ENCODE measurements at regions not wholly inside any gene's neighbourhood (a gene's known extent, or its start where the extent isn't known, plus 50 kb on each side); places are given as distances from the start of the nearest gene placed in this dataset.

GRCh38 chr5:96065685-96066385 is 104.2 kb upstream of the ELL2 start:
- no peaks in the 10 kb centered on the region for H3K9me3 ChIP-seq (replicated peaks in 1 of 2; ENCODE audit: control insufficient read depth in 1 of 2, insufficient read depth in 1 of 2, low read length in 2 of 2)
- no peaks in the 10 kb centered on the region for H3K36me3 ChIP-seq (replicated peaks in 1 of 2; ENCODE audit: control insufficient read depth in 1 of 2, insufficient read depth in 2 of 2, low read length in 2 of 2)
- no peak overlapping the region for H2AFZ ChIP-seq (ENCODE audit: insufficient read depth, low read depth, low read length, poor library complexity, severe bottlenecking)
- Mint-ChIP-seq H3K27ac (no peak overlapping the region), H3K9me3 (peaks cover 0 to 3% (median 2%) of the 10 kb centered on the region in 7 donors), H3K27me3 (ENCODE audit: low read depth in 3 of 3) (peaks cover 0 to 2% (median 0%) of the 10 kb centered on the region in 3 donors), H3K36me3 (no peaks in the 10 kb centered on the region), H3K4me3 (no peak overlapping the region), H3K4me1 (peaks cover 28% of the 10 kb centered on the region)
- no peaks in the 10 kb centered on the region for H3K27me3 ChIP-seq (ENCODE audit: control insufficient read depth in 2 of 2, insufficient read depth in 2 of 2, low read length in 2 of 2)
- H3K4me1 ChIP-seq (ENCODE audit: control insufficient read depth in 1 of 2, insufficient read depth in 2 of 2, low read length in 2 of 2) = peaks cover 11 to 16% of the 10 kb centered on the region in 2 donors
- no peak overlapping the region for H3K4me3 ChIP-seq (replicated peaks in 1 of 3; ENCODE audit: low read depth in 2 of 3, low read length in 3 of 3)
- H3K4me2 ChIP-seq (replicated peaks; ENCODE audit: extremely low read depth, low read length, poor library complexity, severe bottlenecking) = no peak overlapping the region
- no peaks in the 10 kb centered on the region for H4K20me1 ChIP-seq (ENCODE audit: insufficient read depth, low read length)
- intact Hi-C loops (cut with micrococcal nuclease) = no loop called here
- no peak overlapping the region for H3K27ac ChIP-seq (ENCODE audit: low read depth in 1 of 2, low read length in 2 of 2)
- DNase-seq = no peak
- H3K79me2 ChIP-seq (ENCODE audit: insufficient read depth, low read length) = no peaks in the 10 kb centered on the region
- no peak overlapping the region for H3K9ac ChIP-seq (ENCODE audit: insufficient read depth, low read length, poor library complexity, severe bottlenecking)
- TF ChIP-seq, protein P1, sequence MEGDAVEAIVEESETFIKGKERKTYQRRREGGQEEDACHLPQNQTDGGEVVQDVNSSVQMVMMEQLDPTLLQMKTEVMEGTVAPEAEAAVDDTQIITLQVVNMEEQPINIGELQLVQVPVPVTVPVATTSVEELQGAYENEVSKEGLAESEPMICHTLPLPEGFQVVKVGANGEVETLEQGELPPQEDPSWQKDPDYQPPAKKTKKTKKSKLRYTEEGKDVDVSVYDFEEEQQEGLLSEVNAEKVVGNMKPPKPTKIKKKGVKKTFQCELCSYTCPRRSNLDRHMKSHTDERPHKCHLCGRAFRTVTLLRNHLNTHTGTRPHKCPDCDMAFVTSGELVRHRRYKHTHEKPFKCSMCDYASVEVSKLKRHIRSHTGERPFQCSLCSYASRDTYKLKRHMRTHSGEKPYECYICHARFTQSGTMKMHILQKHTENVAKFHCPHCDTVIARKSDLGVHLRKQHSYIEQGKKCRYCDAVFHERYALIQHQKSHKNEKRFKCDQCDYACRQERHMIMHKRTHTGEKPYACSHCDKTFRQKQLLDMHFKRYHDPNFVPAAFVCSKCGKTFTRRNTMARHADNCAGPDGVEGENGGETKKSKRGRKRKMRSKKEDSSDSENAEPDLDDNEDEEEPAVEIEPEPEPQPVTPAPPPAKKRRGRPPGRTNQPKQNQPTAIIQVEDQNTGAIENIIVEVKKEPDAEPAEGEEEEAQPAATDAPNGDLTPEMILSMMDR (IDR thresholded peaks at IDR 0.05) = no peak

DNA sequence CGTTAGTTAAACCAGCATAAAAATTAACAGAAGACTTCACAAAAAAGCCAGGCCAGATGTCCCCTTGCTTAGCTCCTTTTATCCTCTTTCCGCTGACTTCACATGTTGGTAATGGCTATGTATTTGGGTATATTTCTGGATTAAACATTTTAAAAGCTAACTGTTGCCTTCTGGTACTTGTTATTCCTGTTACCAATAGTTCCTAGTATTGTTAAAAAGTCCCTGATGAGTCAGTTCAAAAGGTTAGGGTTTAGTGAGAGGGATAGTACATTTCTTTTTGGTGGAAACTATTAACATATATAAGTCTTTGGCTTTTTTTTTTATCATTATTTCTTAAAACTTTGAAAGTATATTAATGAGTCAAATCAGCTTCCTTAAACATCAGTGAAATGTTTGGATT is 103.2 kb upstream of the ELL2 start:
- intact Hi-C loops (cut with micrococcal nuclease) = no loop called here
- no peak overlapping the region for H3K27ac Mint-ChIP-seq

More for the DNA sequence above, 103.2 kb upstream of the ELL2 start:
- Histone ChIP-seq H3K9me3 (replicated peaks in 1 of 2; ENCODE audit: control insufficient read depth in 1 of 2, insufficient read depth in 1 of 2, low read length in 2 of 2) (no peaks in the 10 kb centered on the region), H3K9ac (ENCODE audit: insufficient read depth, low read length, poor library complexity, severe bottlenecking) (no peak overlapping the region), H3K4me2 (replicated peaks; ENCODE audit: extremely low read depth, low read length, poor library complexity, severe bottlenecking) (no peak overlapping the region), H4K20me1 (ENCODE audit: insufficient read depth, low read length) (no peaks in the 10 kb centered on the region), H3K27me3 (ENCODE audit: control insufficient read depth in 2 of 2, insufficient read depth in 2 of 2, low read length in 2 of 2) (no peaks in the 10 kb centered on the region), H3K4me1 (ENCODE audit: control insufficient read depth in 1 of 2, insufficient read depth in 2 of 2, low read length in 2 of 2) (peaks cover 4 to 7% of the 10 kb centered on the region in 2 donors), H3K27ac (ENCODE audit: low read depth in 1 of 2, low read length in 2 of 2) (no peak overlapping the region), H2AFZ (ENCODE audit: insufficient read depth, low read depth, low read length, poor library complexity, severe bottlenecking) (no peak overlapping the region), H3K36me3 (replicated peaks in 1 of 2; ENCODE audit: control insufficient read depth in 1 of 2, insufficient read depth in 2 of 2, low read length in 2 of 2) (no peaks in the 10 kb centered on the region), H3K4me3 (replicated peaks in 1 of 3; ENCODE audit: low read depth in 2 of 3, low read length in 3 of 3) (no peak overlapping the region), H3K79me2 (ENCODE audit: insufficient read depth, low read length) (no peaks in the 10 kb centered on the region)
- no CpG with 5 or more reads among the region's 2 CpGs for WGBS (ENCODE audit: insufficient coverage)
- Mint-ChIP-seq H3K4me3 (no peak overlapping the region), H3K36me3 (no peaks in the 10 kb centered on the region), H3K9me3 (peaks cover 0 to 6% (median 3%) of the 10 kb centered on the region in 7 donors), H3K27me3 (ENCODE audit: low read depth in 3 of 3) (peaks cover 0 to 2% (median 0%) of the 10 kb centered on the region in 3 donors), H3K4me1 (peaks cover 19% of the 10 kb centered on the region)
- TF ChIP-seq, protein P1 (IDR thresholded peaks at IDR 0.05) = no peak
- no peak for DNase-seq
